IMR-90 (cell line): ENCODE measurements at regions not wholly inside any gene's neighbourhood (a gene's known extent, or its start where the extent isn't known, plus 50 kb on each side); places are given as distances from the start of the nearest gene placed in this dataset.

ENCODE experiments used
- ATAC-seq: fragments of 200-7000 bp; cut with Tn5 transposase; 2 replicates; pipeline ENCODE4 v1.9.1; 2020; ENCODE audit warnings: low read depth, mild to moderate bottlenecking, moderate library complexity
- BruUV-seq: library from RNA; stranded (reverse); fragments of 400-500 nt; replicated peaks from 2 replicates; lab custom pipeline; 2021; lab: Mats Ljungman, UMichigan
- CTCF ChIA-PET: fragments of 300-600 bp; formaldehyde crosslinking; extraction: SDS; loops from one replicate; lab custom pipeline; 2021; ENCODE audit warnings: antibody characterized with exemption; lab: Yijun Ruan, JAX
- POLR2A ChIA-PET: fragments of 300-600 bp; sonication (Branson Sonifier 250); formaldehyde crosslinking; loops from one replicate; lab custom pipeline; 2022; ENCODE audit warnings: antibody characterized with exemption; ENCODE audit not compliant: unreplicated experiment; lab: Charles Lee
- DNase-seq: peaks from one replicate; pipeline ENCODE4 v3.0.0; 2013
- H2AFZ ChIP-seq: replicated peaks from 2 replicates; pipeline ENCODE3; 2013; ENCODE audit warnings: low read length, mild to moderate bottlenecking; ENCODE audit not compliant: poor library complexity
- H2AK5ac ChIP-seq: 2 replicates; pipeline ENCODE4 v1.6.1; 2013; ENCODE audit warnings: low read depth, low read length, inconsistent platforms
- H2AK9ac ChIP-seq: replicated peaks from 2 replicates; pipeline ENCODE3; 2013; ENCODE audit warnings: mild to moderate bottlenecking, low read depth, low read length, moderate library complexity; ENCODE audit not compliant: poor library complexity
- H2BK120ac ChIP-seq: 2 replicates; pipeline ENCODE4 v1.6.1; 2013; ENCODE audit warnings: low read depth, low read length, inconsistent platforms
- H2BK15ac ChIP-seq: 3 replicates; pipeline ENCODE4 v1.6.1; 2013; ENCODE audit warnings: low read depth, low read length, inconsistent platforms
- H2BK20ac ChIP-seq: 2 replicates; pipeline ENCODE4 v1.6.1; 2013; ENCODE audit warnings: low read depth, mild to moderate bottlenecking, inconsistent platforms, low read length, moderate library complexity
- H2BK5ac ChIP-seq: 2 replicates; pipeline ENCODE4 v1.6.1; 2013; ENCODE audit warnings: mild to moderate bottlenecking, low read depth, low read length, inconsistent platforms; ENCODE audit not compliant: poor library complexity, severe bottlenecking
- H3K14ac ChIP-seq: replicated peaks from 2 replicates; pipeline ENCODE4 v1.6.1; 2013; ENCODE audit warnings: low read depth, low read length, inconsistent platforms
- H3K18ac ChIP-seq: 2 replicates; pipeline ENCODE4 v1.6.1; 2013; ENCODE audit warnings: low read depth, low read length, control low read depth
- H3K23ac ChIP-seq: 2 replicates; pipeline ENCODE4 v1.6.1; 2013; ENCODE audit warnings: low read depth, low read length, inconsistent platforms
- H3K27ac ChIP-seq: 2 replicates; pipeline ENCODE4 v1.5.1; 2013; ENCODE audit warnings: mild to moderate bottlenecking, control low read depth, low read length; ENCODE audit not compliant: insufficient read depth
- H3K27me3 ChIP-seq: 2 replicates; pipeline ENCODE4 v1.6.1; 2013; ENCODE audit warnings: low read length; ENCODE audit not compliant: control insufficient read depth, insufficient read depth
- H3K36me3 ChIP-seq: 2 replicates; pipeline ENCODE4 v1.6.1; 2013; ENCODE audit warnings: low read length, mixed read lengths; ENCODE audit not compliant: control insufficient read depth, insufficient read depth
- H3K4ac ChIP-seq: 2 replicates; pipeline ENCODE4 v1.6.1; 2013; ENCODE audit warnings: low read depth, low read length, inconsistent platforms
- H3K4me1 ChIP-seq: 2 replicates; pipeline ENCODE4 v1.6.1; 2013; ENCODE audit warnings: low read length, mixed read lengths; ENCODE audit not compliant: control insufficient read depth, insufficient read depth
- H3K4me2 ChIP-seq: 2 replicates; pipeline ENCODE4 v1.6.1; 2013; ENCODE audit warnings: low read depth, mild to moderate bottlenecking, control low read depth, low read length, moderate library complexity
- H3K4me3 ChIP-seq: 2 replicates; pipeline ENCODE4 v1.5.1; 2013; ENCODE audit warnings: low read depth, mild to moderate bottlenecking, control low read depth, low read length, moderate library complexity; ENCODE audit not compliant: insufficient read depth
- H3K56ac ChIP-seq: 2 replicates; pipeline ENCODE4 v1.6.1; 2013; ENCODE audit warnings: low read length, inconsistent platforms; ENCODE audit not compliant: insufficient read depth; ENCODE audit errors: extremely low read depth
- H3K79me1 ChIP-seq, 2 experiments: 2 replicates each; pipeline ENCODE4 v1.6.1; 2013; ENCODE audit warnings: low read length in 2 of 2, inconsistent platforms in 1 of 2, low read depth in 1 of 2
- H3K9ac ChIP-seq: 2 replicates; pipeline ENCODE4 v1.6.1; 2013; ENCODE audit warnings: low read depth, low read length, control low read depth
- H3K9me1 ChIP-seq: 2 replicates; pipeline ENCODE4 v1.6.1; 2013; ENCODE audit warnings: low read length, inconsistent platforms; ENCODE audit not compliant: insufficient read depth
- H3K9me3 ChIP-seq: 2 replicates; pipeline ENCODE4 v1.6.1; 2013; ENCODE audit warnings: low read length; ENCODE audit not compliant: control insufficient read depth, insufficient read depth
- H4K20me1 ChIP-seq: 2 replicates; pipeline ENCODE4 v1.6.1; 2013; ENCODE audit warnings: low read length, inconsistent platforms; ENCODE audit not compliant: insufficient read depth
- H4K5ac ChIP-seq: 2 replicates; pipeline ENCODE4 v1.6.1; 2013; ENCODE audit warnings: mild to moderate bottlenecking, low read depth, low read length, control low read depth
- H4K8ac ChIP-seq, 2 experiments: 2 replicates each; pipeline ENCODE4 v1.6.1; 2013; ENCODE audit warnings: low read depth in 2 of 2, low read length in 2 of 2, control low read depth in 1 of 2, inconsistent platforms in 1 of 2
- H4K91ac ChIP-seq: 2 replicates; pipeline ENCODE4 v1.6.1; 2013; ENCODE audit warnings: low read depth, low read length, inconsistent platforms; ENCODE audit not compliant: insufficient read depth
- MAFK ChIP-seq: IDR thresholded peaks from 2 replicates; pipeline ENCODE4 v1.6.1; 2012; ENCODE audit warnings: low read depth, low read length, improper control_type of control experiment
- MXI1 ChIP-seq: IDR thresholded peaks from 2 replicates; pipeline ENCODE4 v1.6.1; 2012; ENCODE audit warnings: low read depth, mild to moderate bottlenecking, low read length, moderate library complexity, borderline replicate concordance
- NFE2L2 ChIP-seq: fragments of 150-350 bp; IDR thresholded peaks from 2 replicates; pipeline ENCODE4 v1.6.1; 2016; ENCODE audit warnings: low read depth, mild to moderate bottlenecking, low read length
- POLR2A ChIP-seq: IDR thresholded peaks from 2 replicates; pipeline ENCODE4 v1.6.1; 2012; ENCODE audit warnings: mild to moderate bottlenecking, low read depth, low read length
- RAD21 ChIP-seq: IDR thresholded peaks from 2 replicates; pipeline ENCODE4 v1.6.1; 2012; ENCODE audit warnings: low read length, improper control_type of control experiment
- RCOR1 ChIP-seq: IDR thresholded peaks from 2 replicates; pipeline ENCODE4 v1.6.1; 2012; ENCODE audit warnings: mild to moderate bottlenecking, low read length, improper control_type of control experiment; ENCODE audit not compliant: insufficient replicate concordance
- RFX5 ChIP-seq: IDR thresholded peaks from 2 replicates; pipeline ENCODE4 v1.8.0; 2012; ENCODE audit warnings: low read depth, mild to moderate bottlenecking, low read length, moderate library complexity
- SMC3 ChIP-seq: fragments of 150-350 bp; IDR thresholded peaks from 2 replicates; pipeline ENCODE4 v1.6.1; 2016; ENCODE audit warnings: low read depth, mild to moderate bottlenecking, antibody characterized with exemption, low read length, moderate library complexity
- USF2 ChIP-seq: fragments of 150-350 bp; IDR thresholded peaks from 2 replicates; pipeline ENCODE4 v1.6.1; 2017; ENCODE audit warnings: mild to moderate bottlenecking, antibody characterized with exemption, low read length, low read depth
- WGBS, 2 experiments: methylation state at CpG; one replicate each; pipeline versions ENCODE4 v1.1.5 to v1.1.7; 2013; ENCODE audit warnings: missing lambda C conversion rate in 2 of 2; ENCODE audit not compliant: insufficient read length in 1 of 2; ENCODE audit errors: extremely low coverage in 2 of 2; 5-methylcytosine and 5-hydroxymethylcytosine counted together
- dilution Hi-C: fragments of 300-500 bp; cut with HindIII; formaldehyde crosslinking; loops from one replicate; pipeline ENCODE4 v1.14.3; 2018; ENCODE audit warnings: low sequenced_read_pairs; ENCODE audit not compliant: unreplicated experiment
- in situ Hi-C: fragments of 300-500 bp; cut with MboI; formaldehyde crosslinking; loops from 3 replicates; pipeline ENCODE4 v1.14.3; 2019; ENCODE audit warnings: low sequenced_read_pairs, inconsistent platforms, mixed read lengths
- intact Hi-C: fragments of 100-400 bp; cut with micrococcal nuclease; formaldehyde crosslinking; loops from 2 replicates; pipeline ENCODE4 v1.10.0; 2022
- TF ChIP-seq, protein P1 (sequence below): fragments of 150-350 bp; IDR thresholded peaks from 2 replicates; pipeline ENCODE4 v1.6.1; 2016; ENCODE audit warnings: low read depth, mild to moderate bottlenecking, low read length, moderate library complexity, borderline replicate concordance

- CTCF ChIA-PET = interaction anchor here (0.6 kb wide), 1 partner anchor 474 kb away, joined by 4 read pairs; no protein-coding TSS in a partner anchor
- H3K4ac ChIP-seq = no peak overlapping the region
- DNase-seq (no peak), ATAC-seq (no peak)
- H2AFZ ChIP-seq = no peak overlapping the region
- no peak overlapping the region for H2BK5ac ChIP-seq
- intact Hi-C loops (no loop called here), in situ Hi-C loops (no loop called here), dilution Hi-C loops (no loop called here)
- no peak overlapping the region for H4K5ac ChIP-seq
- H2AK5ac ChIP-seq = no peak overlapping the region
- no peaks in the 10 kb centered on the region for H3K79me1 ChIP-seq
- BruUV-seq = no TSS peak
- H3K23ac ChIP-seq = no peak overlapping the region
- no peaks in the 10 kb centered on the region for H4K20me1 ChIP-seq
- H2AK9ac ChIP-seq = peak overlapping the region; percentile 5
- no peak overlapping the region for H3K18ac ChIP-seq
- no peaks in the 10 kb centered on the region for H3K4me1 ChIP-seq
- H2BK20ac ChIP-seq = no peak overlapping the region
- H3K9me3 ChIP-seq = peaks cover 20% of the 10 kb centered on the region
- H2BK15ac ChIP-seq = no peak overlapping the region
- WGBS, 2 experiments = no CpG with 5 or more reads among the region's 2 CpGs
- H3K27ac ChIP-seq = no peak overlapping the region
- POLR2A ChIA-PET = no interaction called here
- H2BK120ac ChIP-seq = no peak overlapping the region
- TF ChIP-seq RFX5 (no peak), USF2 (no peak), NFE2L2 (no peak), SMC3 (no peak), RAD21 (no peak), MXI1 (no peak), RCOR1 (no peak), POLR2A (no peak), MAFK (no peak)
- TF ChIP-seq, protein P1, sequence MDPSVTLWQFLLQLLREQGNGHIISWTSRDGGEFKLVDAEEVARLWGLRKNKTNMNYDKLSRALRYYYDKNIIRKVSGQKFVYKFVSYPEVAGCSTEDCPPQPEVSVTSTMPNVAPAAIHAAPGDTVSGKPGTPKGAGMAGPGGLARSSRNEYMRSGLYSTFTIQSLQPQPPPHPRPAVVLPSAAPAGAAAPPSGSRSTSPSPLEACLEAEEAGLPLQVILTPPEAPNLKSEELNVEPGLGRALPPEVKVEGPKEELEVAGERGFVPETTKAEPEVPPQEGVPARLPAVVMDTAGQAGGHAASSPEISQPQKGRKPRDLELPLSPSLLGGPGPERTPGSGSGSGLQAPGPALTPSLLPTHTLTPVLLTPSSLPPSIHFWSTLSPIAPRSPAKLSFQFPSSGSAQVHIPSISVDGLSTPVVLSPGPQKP = no peak
- no peak overlapping the region for H3K9ac ChIP-seq
- H3K56ac ChIP-seq = no peak overlapping the region
- H4K91ac ChIP-seq = no peak overlapping the region
- H3K4me2 ChIP-seq = no peak overlapping the region
- no peaks in the 10 kb centered on the region for H3K9me1 ChIP-seq
- H4K8ac ChIP-seq = no peak overlapping the region
- no peaks in the 10 kb centered on the region for H3K36me3 ChIP-seq
- H3K27me3 ChIP-seq = peaks cover 3% of the 10 kb centered on the region; the same call in 1 of the 2 replicates
- no peak overlapping the region for H3K14ac ChIP-seq
- H3K4me3 ChIP-seq = no peak overlapping the region
Observed at GRCh38 chr4:4726051-4726450, 133.4 kb upstream of the MSX1 start.
